Stimulated activated CD8-positive, alpha-beta memory T cell treated with anti-CD3 and anti-CD28 coated beads, Interleukin-12 subunit alpha, Interleukin-12 subunit beta, amount 100 ng/mL, for 4 hours (primary cell): ENCODE measurements at regions not wholly inside any gene's neighbourhood (a gene's known extent, or its start where the extent isn't known, plus 50 kb on each side); places are given as distances from the start of the nearest gene placed in this dataset.
"Not testable (repeated sequence)": the region's sequence is repeated elsewhere in the genome, so short reads cannot be mapped to it uniquely, and the experiment has no call there.

Source experiments
- DNase-seq: peaks from one replicate; pipeline ENCODE4 v3.0.0-alpha.2; 2020; ENCODE audit warnings: low read depth

GRCh38 chr7:82562716-82563404 lies 119.3 kb upstream of the CACNA2D1 start:
- no peak for DNase-seq

- DNase-seq: no peak
Observed at GRCh38 chr7:82559193-82559805, 115.7 kb upstream of the CACNA2D1 start.

- no peak for DNase-seq
Observed at GRCh38 chr7:82549616-82550285, 106.2 kb upstream of the CACNA2D1 start.

- DNase-seq: no peak
Observed at GRCh38 chr7:82548141-82548688, 104.6 kb upstream of the CACNA2D1 start.

GRCh38 chr7:82542665-82543064 lies 99.1 kb upstream of the CACNA2D1 start:
- no peak for DNase-seq

GRCh38 chr7:82539969-82540368 lies 96.4 kb upstream of the CACNA2D1 start:
- DNase-seq: no peak

GRCh38 chr7:82534684-82535083 lies 91.1 kb upstream of the CACNA2D1 start:
- no peak for DNase-seq

- DNase-seq: no peak
Observed at GRCh38 chr7:82530361-82530760, 86.8 kb upstream of the CACNA2D1 start.

GRCh38 chr7:82528577-82529310 lies 85.2 kb upstream of the CACNA2D1 start:
- DNase-seq: no peak

GRCh38 chr7:82527851-82528250 lies 84.3 kb upstream of the CACNA2D1 start:
- DNase-seq: no peak

- no peak for DNase-seq
Observed at GRCh38 chr7:82521906-82522445, 78.4 kb upstream of the CACNA2D1 start.

- DNase-seq: no peak
Observed at GRCh38 chr7:82517050-82517449, 73.5 kb upstream of the CACNA2D1 start.

GRCh38 chr7:82511542-82511941 lies 68.0 kb upstream of the CACNA2D1 start:
- DNase-seq: no peak

GRCh38 chr7:82507976-82508677 lies 64.5 kb upstream of the CACNA2D1 start:
- no peak for DNase-seq

GRCh38 chr7:82507365-82507975 lies 63.9 kb upstream of the CACNA2D1 start:
- DNase-seq: no peak

GRCh38 chr7:82506702-82507101 lies 63.1 kb upstream of the CACNA2D1 start:
- DNase-seq: no peak

- no peak for DNase-seq
Observed at GRCh38 chr7:82506208-82506607, 62.6 kb upstream of the CACNA2D1 start.

- no peak for DNase-seq
Observed at GRCh38 chr7:82501346-82501745, 57.8 kb upstream of the CACNA2D1 start.

- DNase-seq: not testable (repeated sequence)
Observed at GRCh38 chr7:82499546-82499945, 56.0 kb upstream of the CACNA2D1 start.

- DNase-seq: no peak
Observed at GRCh38 chr7:82494420-82494819, 50.8 kb upstream of the CACNA2D1 start.
